OCI-LY1 (cell line): ENCODE measurements at regions not wholly inside any gene's neighbourhood (a gene's known extent, or its start where the extent isn't known, plus 50 kb on each side); places are given as distances from the start of the nearest gene placed in this dataset.

ENCODE experiments used
- H2AFZ ChIP-seq: fragments of 200-600 bp; sonication (generic), shearing (Covaris generic); 2 replicates; pipeline ENCODE4 v1.6.0; 2014; ENCODE audit warnings: antibody characterized with exemption, mild to moderate bottlenecking, low read length
- H3F3A ChIP-seq: fragments of 200-600 bp; sonication (generic), shearing (Covaris generic); 2 replicates; pipeline ENCODE4 v1.6.0; 2014; ENCODE audit warnings: mild to moderate bottlenecking, antibody characterized with exemption, low read length, moderate library complexity; ENCODE audit not compliant: insufficient read depth
- H3K27ac ChIP-seq: fragments of 200-600 bp; sonication (generic); 2 replicates; pipeline ENCODE4 v1.5.1; 2014; ENCODE audit warnings: low read length, mixed run types, mild to moderate bottlenecking, low read depth; ENCODE audit not compliant: poor library complexity, severe bottlenecking
- H3K27me3 ChIP-seq: fragments of 200-600 bp; sonication (generic); 2 replicates; pipeline ENCODE4 v1.6.0; 2014; ENCODE audit warnings: antibody characterized with exemption, mild to moderate bottlenecking, low read length, moderate library complexity; ENCODE audit not compliant: insufficient read depth
- H3K36me3 ChIP-seq: fragments of 200-600 bp; sonication (generic); 2 replicates; pipeline ENCODE4 v1.6.1; 2014; ENCODE audit warnings: mild to moderate bottlenecking, antibody characterized with exemption, low read length, moderate library complexity, mixed read lengths; ENCODE audit not compliant: insufficient read depth
- H3K4me1 ChIP-seq: fragments of 200-600 bp; sonication (generic); 2 replicates; pipeline ENCODE4 v1.5.1; 2014; ENCODE audit warnings: mild to moderate bottlenecking, low read length, moderate library complexity; ENCODE audit not compliant: insufficient read depth, severe bottlenecking
- H3K4me2 ChIP-seq: fragments of 200-600 bp; sonication (generic), shearing (Covaris generic); 2 replicates; pipeline ENCODE4 v1.6.1; 2014; ENCODE audit warnings: low read length
- H3K4me3 ChIP-seq: fragments of 200-600 bp; sonication (generic); 2 replicates; pipeline ENCODE4 v1.5.1; 2014; ENCODE audit warnings: low read length, low read depth, mild to moderate bottlenecking, mixed read lengths; ENCODE audit not compliant: poor library complexity, severe bottlenecking
- H3K79me2 ChIP-seq: fragments of 200-600 bp; shearing (Covaris generic); 2 replicates; pipeline ENCODE4 v1.6.1; 2016; ENCODE audit warnings: mixed run types, low read length, mixed read lengths; ENCODE audit not compliant: insufficient read depth
- H3K9ac ChIP-seq: fragments of 200-600 bp; sonication (generic), shearing (Covaris generic); 2 replicates; pipeline ENCODE4 v1.6.1; 2014; ENCODE audit warnings: mild to moderate bottlenecking, low read length, mixed read lengths
- H3K9me2 ChIP-seq: fragments of 200-600 bp; sonication (generic), shearing (Covaris generic); 2 replicates; pipeline ENCODE4 v1.6.1; 2014; ENCODE audit warnings: low read depth, mild to moderate bottlenecking, low read length, mixed read lengths
- H3K9me3 ChIP-seq: fragments of 200-600 bp; shearing (Covaris generic); 2 replicates; pipeline ENCODE4 v1.6.1; 2014; ENCODE audit warnings: low read length, mixed read lengths
- H4K20me1 ChIP-seq: fragments of 200-600 bp; sonication (generic), shearing (Covaris generic); 2 replicates; pipeline ENCODE4 v1.6.0; 2016; ENCODE audit warnings: mild to moderate bottlenecking, low read length; ENCODE audit not compliant: insufficient read depth
- EZH2 ChIP-seq: fragments of 200-600 bp; sonication (generic), shearing (Covaris generic); IDR thresholded peaks from 2 replicates; pipeline ENCODE4 v1.8.0; 2017; ENCODE audit warnings: borderline replicate concordance, mixed run types, mild to moderate bottlenecking, antibody characterized with exemption, low read length, moderate library complexity, mixed read lengths
- TF ChIP-seq, protein P1 (sequence below): fragments of 200-600 bp; sonication (generic), shearing (Covaris generic); IDR thresholded peaks from 2 replicates; pipeline ENCODE4 v1.5.1; 2017; ENCODE audit warnings: mild to moderate bottlenecking, antibody characterized with exemption, low read length, moderate library complexity, mixed read lengths

DNA sequence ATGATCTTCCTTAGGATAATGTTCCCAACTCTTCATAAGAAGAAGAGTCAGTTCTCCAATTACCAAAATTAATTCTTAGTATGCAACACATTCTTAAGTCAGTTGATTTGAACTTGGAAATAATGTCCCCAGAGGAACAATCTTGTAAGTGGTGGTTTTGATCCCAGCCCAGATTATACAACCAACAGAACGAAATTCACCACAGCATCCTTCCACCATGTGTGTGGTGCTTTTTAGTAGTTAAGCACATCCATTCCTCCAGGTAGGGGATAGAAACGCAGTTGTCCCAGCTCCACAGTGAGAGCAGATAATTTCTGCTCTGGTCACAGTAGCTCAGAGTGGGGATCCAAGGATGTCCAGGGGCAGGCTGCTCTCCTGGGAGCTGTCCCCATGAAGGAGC, 161.7 kb upstream of the SLC39A10 start:
- TF ChIP-seq EZH2: no peak
- TF ChIP-seq, protein P1, sequence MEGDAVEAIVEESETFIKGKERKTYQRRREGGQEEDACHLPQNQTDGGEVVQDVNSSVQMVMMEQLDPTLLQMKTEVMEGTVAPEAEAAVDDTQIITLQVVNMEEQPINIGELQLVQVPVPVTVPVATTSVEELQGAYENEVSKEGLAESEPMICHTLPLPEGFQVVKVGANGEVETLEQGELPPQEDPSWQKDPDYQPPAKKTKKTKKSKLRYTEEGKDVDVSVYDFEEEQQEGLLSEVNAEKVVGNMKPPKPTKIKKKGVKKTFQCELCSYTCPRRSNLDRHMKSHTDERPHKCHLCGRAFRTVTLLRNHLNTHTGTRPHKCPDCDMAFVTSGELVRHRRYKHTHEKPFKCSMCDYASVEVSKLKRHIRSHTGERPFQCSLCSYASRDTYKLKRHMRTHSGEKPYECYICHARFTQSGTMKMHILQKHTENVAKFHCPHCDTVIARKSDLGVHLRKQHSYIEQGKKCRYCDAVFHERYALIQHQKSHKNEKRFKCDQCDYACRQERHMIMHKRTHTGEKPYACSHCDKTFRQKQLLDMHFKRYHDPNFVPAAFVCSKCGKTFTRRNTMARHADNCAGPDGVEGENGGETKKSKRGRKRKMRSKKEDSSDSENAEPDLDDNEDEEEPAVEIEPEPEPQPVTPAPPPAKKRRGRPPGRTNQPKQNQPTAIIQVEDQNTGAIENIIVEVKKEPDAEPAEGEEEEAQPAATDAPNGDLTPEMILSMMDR: no peak
- Histone ChIP-seq H3F3A (no peaks in the 10 kb centered on the region), H3K4me2 (no peak overlapping the region), H3K9me3 (no peaks in the 10 kb centered on the region), H3K27ac (no peak overlapping the region), H3K79me2 (no peaks in the 10 kb centered on the region), H4K20me1 (no peaks in the 10 kb centered on the region), H3K36me3 (no peaks in the 10 kb centered on the region), H3K9ac (no peak overlapping the region), H3K9me2 (no peaks in the 10 kb centered on the region), H3K4me3 (no peak overlapping the region), H2AFZ (no peak overlapping the region), H3K4me1 (no peaks in the 10 kb centered on the region), H3K27me3 (no peaks in the 10 kb centered on the region)

DNA sequence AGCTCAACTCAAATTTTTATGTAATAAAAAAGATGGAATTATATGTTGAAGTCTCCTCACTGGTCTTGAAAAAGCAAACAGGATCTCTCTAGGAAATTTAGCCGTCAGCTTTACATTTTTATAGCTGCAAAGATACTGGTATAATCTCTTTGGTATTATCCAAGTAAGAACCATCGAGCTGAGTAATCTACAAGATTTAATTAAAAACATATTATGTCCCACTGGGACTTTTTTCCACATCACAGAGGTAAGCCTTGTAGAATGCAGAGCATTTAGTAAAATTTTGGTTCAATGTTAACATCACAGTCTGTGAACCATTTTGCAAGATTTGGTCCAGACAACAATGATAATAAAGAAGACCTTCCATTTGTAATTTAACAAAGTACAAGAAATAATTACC, 162.6 kb upstream of the SLC39A10 start:
- Histone ChIP-seq H3K27ac (no peak overlapping the region), H3K9ac (no peak overlapping the region), H3K4me3 (no peak overlapping the region), H3K9me3 (no peaks in the 10 kb centered on the region), H3K27me3 (no peaks in the 10 kb centered on the region), H3K79me2 (no peaks in the 10 kb centered on the region), H3K4me2 (no peak overlapping the region), H3K36me3 (no peaks in the 10 kb centered on the region), H3K9me2 (no peaks in the 10 kb centered on the region), H3F3A (no peaks in the 10 kb centered on the region), H4K20me1 (no peaks in the 10 kb centered on the region), H3K4me1 (no peaks in the 10 kb centered on the region), H2AFZ (no peak overlapping the region)
- TF ChIP-seq EZH2: no peak
- TF ChIP-seq, protein P1: no peak

DNA sequence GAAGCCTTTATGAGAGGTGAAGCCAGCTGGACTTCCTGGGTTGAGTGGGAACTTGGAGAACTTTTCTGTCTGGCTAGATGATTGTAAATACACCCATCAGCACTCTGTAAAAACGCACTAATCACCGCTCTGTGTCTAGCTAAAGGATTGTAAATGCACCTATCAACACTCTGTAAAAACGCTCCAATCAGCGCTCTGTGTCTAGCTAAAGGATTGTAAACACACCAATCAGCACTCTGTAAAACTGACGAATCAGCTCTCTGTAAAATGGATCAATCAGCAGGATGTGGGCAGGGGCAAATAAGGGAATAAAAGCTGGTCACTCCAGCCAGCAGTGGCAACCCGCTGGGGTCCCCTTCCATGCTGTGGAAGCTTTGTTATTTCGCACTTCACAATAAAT, 163.6 kb upstream of the SLC39A10 start:
- Histone ChIP-seq H3K9ac (no peak overlapping the region), H3F3A (no peaks in the 10 kb centered on the region), H3K79me2 (no peaks in the 10 kb centered on the region), H3K4me2 (no peak overlapping the region), H4K20me1 (no peaks in the 10 kb centered on the region), H2AFZ (no peak overlapping the region), H3K4me1 (no peaks in the 10 kb centered on the region), H3K4me3 (no peak overlapping the region), H3K9me2 (no peaks in the 10 kb centered on the region), H3K27ac (no peak overlapping the region), H3K27me3 (no peaks in the 10 kb centered on the region), H3K9me3 (no peaks in the 10 kb centered on the region), H3K36me3 (no peaks in the 10 kb centered on the region)
- TF ChIP-seq, protein P1: no peak
- TF ChIP-seq EZH2: no peak
